HG03460 (cell line): ENCODE measurements at regions not wholly inside any gene's neighbourhood (a gene's known extent, or its start where the extent isn't known, plus 50 kb on each side); places are given as distances from the start of the nearest gene placed in this dataset.

Source experiments
- ATAC-seq: cut with Tn5 transposase; IDR thresholded peaks from one replicate; pipeline ENCODE4 v1.9.1; 2021; ENCODE audit not compliant: unreplicated experiment

- no peak for ATAC-seq
These were observed 190.9 kb upstream of the TUT7 start for GRCh38 chr9:86545090-86545489.

DNA sequence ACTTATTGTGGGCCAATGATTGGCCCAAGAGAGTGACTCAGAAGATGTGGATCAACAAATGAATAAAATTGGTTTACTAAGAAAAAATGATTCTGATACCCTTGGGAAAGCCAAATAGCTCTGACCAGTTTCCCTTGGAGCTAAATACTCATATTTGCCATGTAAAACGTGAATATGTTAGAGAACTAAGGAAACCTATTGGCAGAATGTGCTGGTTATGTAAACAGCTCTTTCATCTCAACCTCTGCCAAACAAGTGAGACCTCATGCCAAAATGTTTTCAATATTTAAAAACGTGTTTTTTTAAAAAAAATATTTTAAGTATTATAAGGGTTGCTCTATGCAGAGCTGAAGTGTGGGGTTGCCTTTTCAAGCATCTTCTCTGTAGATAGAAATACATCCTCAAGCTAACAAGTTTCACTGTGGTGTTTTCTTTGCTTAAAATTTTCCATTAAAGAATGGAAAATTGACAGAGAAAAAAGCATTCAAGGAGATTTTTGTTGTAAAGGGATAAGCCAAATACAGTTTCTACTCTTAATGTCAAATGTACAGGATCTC is 186.9 kb upstream of the TUT7 start:
- ATAC-seq, result no peak

DNA sequence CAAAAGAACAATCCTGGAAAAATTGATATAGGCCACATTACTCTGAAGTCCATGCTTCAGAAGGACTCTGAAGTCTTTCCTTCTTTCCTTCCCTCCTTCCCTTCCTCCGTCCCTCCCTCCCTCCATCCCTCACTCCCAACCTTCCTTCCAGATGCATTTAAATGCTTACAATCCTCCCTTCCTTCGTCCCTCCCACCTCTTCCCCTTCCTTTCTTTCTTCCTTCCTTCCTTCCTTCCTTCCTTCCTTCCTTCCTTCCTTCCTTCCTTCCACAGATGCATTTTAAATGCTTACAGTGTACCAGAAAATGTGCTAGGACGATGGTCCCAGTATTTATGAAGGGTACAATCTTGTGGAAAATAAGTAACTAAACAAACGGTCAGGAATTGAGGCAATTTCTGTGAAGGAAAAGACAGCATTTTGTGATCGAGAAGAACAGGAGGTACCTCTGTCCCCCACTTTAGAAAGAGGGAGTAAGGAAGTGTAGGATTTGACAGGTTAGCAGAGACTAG is 181.3 kb upstream of the TUT7 start:
- ATAC-seq, result no peak

DNA sequence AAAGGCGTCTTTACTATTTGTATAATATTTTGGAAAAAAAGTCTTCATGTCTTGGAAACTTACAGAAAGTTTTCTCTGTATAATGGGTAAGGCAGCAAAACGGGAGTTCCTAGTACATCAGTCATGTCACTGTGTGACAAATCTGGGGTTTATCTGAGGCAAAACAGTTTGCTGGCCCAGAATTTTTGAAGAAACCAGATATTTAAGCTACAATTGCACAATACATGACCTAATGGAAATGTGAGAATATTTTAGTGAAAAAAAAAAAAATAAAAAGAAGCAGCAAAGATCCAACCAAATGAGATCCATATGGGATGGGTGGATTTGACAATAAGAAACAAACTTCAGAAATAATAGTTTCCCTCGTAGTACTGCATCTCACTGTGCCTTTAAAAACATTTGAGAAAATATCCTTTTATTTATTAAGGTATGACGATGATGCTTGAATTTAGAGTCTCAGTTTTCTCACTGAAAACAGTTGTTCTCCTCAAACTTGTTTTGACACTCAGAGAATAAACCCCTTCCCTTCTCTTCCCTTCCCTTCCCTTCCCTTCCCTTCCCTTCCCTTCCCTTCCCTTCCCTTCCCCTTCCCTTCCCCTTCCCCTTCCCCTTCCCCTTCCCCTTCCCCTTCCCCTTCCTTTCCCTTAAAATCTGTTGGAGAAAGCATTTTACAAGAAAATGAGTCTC is 180.5 kb upstream of the TUT7 start:
- ATAC-seq, result no peak

- no peak for ATAC-seq
These were observed 177.9 kb upstream of the TUT7 start for GRCh38 chr9:86531971-86532640.

- ATAC-seq, result no peak
These were observed 177.2 kb upstream of the TUT7 start for GRCh38 chr9:86531273-86531970.

- ATAC-seq, result no peak
These were observed 175.5 kb upstream of the TUT7 start for GRCh38 chr9:86529496-86530275.

DNA sequence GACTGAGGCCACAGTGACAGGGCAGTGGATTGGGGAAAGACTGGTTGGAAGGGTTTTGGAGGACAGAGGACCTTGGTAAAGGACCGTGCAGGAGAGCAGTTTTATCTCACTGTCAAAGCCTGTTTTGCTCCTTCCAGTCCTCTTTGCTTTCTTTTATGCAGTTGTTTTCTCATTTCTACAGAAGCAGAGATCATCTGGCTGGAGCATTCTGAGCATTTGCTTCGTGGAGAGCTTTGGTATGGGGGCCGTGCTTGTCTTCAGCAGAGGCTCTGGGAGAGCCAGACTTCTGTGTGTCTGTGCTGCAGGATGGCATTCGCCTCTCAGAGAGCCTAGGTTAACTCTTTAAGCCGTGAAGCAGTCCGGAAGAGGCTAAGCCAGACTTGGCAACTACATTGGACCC is 171.8 kb upstream of the TUT7 start:
- no peak for ATAC-seq

- ATAC-seq, result no peak
These were observed 171.0 kb upstream of the TUT7 start for GRCh38 chr9:86525182-86525581.

DNA sequence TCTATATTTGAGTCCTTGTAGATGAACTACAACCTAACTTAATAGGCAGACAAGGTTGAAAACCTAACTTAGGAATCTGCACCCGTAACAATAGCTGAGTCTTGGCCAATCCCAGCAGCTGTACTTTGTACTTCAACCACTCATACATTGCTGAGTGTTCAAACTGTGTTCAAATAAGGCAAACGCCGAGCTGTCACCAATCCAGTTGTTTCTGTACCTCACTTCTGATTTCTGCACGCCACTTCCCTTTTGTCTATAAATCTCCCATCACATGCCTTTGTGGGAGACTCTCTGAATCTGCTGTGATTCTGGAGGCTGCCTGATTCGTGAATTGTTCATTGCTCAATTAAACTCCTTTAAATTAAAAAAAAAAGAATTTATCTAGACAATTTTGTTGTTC is 167.8 kb upstream of the TUT7 start:
- no peak for ATAC-seq

GRCh38 chr9:86521322-86521721 is 167.1 kb upstream of the TUT7 start:
- ATAC-seq, result no peak

GRCh38 chr9:86519066-86519615 is 164.9 kb upstream of the TUT7 start:
- ATAC-seq, result no peak

GRCh38 chr9:86517475-86517874 is 163.3 kb upstream of the TUT7 start:
- no peak for ATAC-seq

DNA sequence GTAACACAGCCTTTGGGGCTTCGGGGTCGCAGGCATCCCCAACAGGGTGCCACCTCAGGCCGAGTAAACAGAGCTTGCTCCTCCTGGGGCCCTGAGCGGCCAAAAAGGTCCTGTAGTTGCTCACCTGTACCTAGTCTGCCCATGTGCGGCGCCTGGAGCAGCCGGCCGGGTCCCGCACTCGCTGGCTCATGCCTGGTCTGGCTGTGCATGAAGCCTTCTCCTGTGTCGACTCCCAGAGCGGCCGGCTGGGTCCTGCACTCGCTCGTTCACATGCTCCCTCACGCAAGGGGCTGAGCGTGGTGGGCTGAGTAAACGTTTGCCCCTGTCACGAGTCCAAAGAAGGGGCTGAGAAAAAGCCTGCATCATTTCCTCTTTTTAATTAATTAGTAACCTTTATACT is 162.4 kb upstream of the TUT7 start:
- ATAC-seq, result no peak

GRCh38 chr9:86515221-86515620 is 161.0 kb upstream of the TUT7 start:
- no peak for ATAC-seq

DNA sequence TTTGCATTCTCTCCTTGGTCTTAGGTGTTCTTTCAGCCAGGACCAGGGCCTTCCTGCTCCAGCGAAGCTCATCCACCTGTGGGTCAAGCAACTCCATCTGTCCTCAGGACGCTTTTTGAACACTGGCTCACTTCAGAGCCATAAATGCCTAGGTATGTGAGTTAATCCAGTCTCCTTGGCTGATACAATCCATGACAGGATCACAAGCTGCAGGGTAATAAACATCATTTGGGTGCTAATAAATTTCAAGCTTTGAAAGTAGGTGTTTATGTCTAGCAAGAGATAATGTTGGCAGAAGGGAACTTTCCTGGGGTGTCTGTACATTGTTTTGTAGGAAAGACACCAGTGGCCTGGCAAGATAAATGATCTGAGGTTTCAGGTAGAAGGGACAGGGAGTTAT is 159.2 kb upstream of the TUT7 start:
- no peak for ATAC-seq

DNA sequence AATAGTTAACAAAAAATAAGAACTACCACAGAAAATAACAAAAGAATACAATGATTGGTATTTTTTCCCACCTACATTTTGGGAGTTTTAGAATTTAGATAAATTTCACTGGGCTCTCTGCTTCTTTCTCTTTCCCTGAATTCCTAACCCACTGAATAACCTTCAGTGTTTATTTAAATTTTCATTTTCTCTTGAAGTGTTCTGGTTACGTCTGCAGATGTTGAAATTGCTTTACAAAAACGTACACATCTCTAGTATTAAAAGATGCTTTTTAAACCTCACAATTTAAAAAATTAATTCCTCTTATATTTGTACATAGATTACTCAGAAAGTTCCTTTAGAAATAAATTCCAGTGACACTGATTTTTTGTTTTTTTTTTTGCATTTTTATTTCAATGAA is 158.7 kb upstream of the TUT7 start:
- ATAC-seq, result no peak

GRCh38 chr9:86511614-86512360 is 157.6 kb upstream of the TUT7 start:
- ATAC-seq, result no peak

DNA sequence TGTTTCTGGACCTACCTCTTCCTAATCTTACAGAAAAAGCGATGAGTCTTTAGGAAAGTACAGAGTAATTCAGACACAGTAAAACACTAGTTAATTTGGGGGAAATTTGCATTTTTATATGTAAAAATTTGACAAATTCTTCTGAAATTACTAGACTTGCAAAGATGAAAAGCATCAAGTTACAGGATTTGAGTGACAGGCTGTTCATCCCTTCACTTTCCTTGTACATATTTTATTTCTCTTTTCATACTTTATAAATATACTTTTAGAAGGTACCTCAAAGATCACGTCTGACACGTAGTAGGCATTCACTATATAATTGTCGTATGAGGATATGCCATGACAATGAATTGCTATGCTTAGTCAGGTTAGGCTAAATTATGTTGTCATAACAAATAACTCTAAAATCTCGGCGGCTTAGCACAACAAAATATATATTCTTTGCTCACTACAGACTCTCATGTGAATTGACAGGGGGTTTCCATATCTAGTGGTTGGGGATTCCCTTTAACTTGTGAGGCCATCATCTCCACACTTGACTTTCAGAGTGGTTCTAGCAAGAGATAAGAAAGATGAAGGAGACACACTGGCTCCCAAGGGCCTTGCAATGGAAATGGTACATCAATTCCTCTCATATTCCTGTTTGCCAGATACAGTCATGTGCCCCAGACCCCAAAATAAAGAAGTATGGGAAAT is 154.1 kb upstream of the TUT7 start:
- ATAC-seq, result no peak
